GM12864 (cell line): ENCODE measurements at regions not wholly inside any gene's neighbourhood (a gene's known extent, or its start where the extent isn't known, plus 50 kb on each side); places are given as distances from the start of the nearest gene placed in this dataset.

ENCODE experiments used
- DNase-seq: peaks from one replicate; pipeline ENCODE4 v3.0.0-alpha.2; 2011; ENCODE audit warnings: low read depth
- H3K4me3 ChIP-seq: 2 replicates; pipeline ENCODE4 v1.5.1; 2011; ENCODE audit warnings: mild to moderate bottlenecking, low read depth, low read length, control low read depth
- TF ChIP-seq, protein P1 (sequence below): IDR thresholded peaks from 2 replicates; pipeline ENCODE4 v1.5.1; 2011; ENCODE audit warnings: low read depth, mild to moderate bottlenecking, moderate library complexity, low read length, control low read depth, inconsistent platforms; ENCODE audit errors: missing control alignments

DNA sequence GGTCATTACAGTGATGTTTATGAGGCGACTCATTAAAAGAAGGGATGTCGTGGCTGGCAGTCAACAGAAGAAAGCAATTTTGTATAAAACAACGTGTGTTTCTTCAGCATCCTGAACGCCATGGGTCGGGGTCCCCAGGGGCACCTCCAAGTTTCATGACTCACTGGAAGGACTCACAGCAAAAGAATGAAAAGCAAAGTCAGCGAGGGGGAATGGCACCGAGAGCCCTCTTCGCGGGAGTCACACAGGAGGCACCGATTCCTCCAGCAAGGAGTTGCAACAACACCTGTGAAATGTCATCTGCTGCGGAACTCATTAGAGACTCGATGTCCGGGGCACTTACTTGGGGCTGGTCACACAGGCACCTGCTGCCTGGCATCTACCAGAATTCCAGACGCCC, 130.7 kb upstream of the PEG3 start:
- DNase-seq, result no peak
- H3K4me3 ChIP-seq, result no peak overlapping the region
- TF ChIP-seq, protein P1, sequence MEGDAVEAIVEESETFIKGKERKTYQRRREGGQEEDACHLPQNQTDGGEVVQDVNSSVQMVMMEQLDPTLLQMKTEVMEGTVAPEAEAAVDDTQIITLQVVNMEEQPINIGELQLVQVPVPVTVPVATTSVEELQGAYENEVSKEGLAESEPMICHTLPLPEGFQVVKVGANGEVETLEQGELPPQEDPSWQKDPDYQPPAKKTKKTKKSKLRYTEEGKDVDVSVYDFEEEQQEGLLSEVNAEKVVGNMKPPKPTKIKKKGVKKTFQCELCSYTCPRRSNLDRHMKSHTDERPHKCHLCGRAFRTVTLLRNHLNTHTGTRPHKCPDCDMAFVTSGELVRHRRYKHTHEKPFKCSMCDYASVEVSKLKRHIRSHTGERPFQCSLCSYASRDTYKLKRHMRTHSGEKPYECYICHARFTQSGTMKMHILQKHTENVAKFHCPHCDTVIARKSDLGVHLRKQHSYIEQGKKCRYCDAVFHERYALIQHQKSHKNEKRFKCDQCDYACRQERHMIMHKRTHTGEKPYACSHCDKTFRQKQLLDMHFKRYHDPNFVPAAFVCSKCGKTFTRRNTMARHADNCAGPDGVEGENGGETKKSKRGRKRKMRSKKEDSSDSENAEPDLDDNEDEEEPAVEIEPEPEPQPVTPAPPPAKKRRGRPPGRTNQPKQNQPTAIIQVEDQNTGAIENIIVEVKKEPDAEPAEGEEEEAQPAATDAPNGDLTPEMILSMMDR, result no peak

DNA sequence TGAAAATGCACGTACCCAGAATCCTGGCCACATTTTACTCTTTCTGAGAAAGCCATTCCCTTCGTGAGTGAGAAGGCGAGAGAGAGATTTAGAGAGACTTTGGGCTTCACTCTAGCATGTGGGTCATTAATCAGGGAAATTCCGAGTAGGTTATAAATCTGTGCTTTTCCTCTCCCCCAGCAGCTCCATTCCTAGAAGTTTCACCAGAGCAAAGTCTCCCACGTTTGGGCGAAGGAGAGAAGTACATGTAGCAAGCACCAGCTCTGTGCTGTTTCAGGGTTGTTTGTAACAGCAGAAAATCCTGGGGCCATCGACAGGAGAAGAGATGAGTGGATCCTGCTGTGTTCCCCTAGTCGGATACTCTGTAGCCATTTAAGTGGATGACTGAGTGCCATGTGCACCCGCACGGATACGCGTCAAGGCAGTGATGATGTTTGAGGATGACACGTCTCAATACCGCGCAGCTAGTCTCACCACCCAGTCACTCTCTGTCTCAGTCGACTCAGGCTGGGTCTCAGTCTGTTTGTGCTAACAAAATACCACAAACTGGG, 131.8 kb upstream of the PEG3 start:
- TF ChIP-seq, protein P1, result no peak
- H3K4me3 ChIP-seq, result no peak overlapping the region
- DNase-seq, result no peak

DNA sequence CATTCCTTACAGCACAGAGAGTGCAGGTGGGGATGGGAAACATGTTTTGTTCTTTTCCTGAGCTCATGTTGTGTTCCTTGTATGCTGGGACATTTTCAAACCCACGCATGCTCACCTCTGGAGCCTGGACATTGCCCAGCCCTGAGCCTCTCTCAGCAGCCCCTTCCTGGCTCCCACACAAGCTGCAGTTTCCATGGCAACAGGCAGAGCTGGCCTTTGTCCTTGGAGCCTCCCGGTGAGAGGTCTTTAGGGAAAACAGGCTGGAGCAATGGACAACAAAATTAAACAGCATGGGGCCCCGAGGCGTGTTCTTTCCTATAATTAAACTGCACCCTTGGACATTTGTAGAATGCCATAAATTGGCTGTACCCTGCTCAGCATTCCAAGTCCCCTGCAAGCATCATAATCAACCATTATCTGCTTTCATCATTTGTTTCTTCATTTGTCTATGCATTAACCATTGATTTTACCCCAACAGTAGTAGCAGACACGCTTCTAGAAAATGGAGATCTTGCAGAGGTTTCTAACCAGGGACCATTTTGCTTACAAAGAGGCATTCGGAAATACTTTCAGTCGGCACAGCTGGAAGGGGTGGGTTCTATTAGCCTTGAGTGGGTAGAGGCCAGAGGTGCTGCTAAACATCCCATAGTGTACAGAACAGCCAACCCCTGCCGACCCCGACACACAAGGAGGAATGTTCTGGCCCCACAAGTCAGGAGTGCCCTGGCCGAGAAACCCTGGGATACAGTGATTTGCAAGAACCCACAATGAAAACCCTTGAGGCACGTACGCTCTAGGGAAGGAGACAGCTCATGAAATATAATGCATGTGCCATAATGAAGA, 133.4 kb upstream of the PEG3 start:
- DNase-seq, result no peak
- TF ChIP-seq, protein P1, result no peak
- H3K4me3 ChIP-seq, result no peak overlapping the region

DNA sequence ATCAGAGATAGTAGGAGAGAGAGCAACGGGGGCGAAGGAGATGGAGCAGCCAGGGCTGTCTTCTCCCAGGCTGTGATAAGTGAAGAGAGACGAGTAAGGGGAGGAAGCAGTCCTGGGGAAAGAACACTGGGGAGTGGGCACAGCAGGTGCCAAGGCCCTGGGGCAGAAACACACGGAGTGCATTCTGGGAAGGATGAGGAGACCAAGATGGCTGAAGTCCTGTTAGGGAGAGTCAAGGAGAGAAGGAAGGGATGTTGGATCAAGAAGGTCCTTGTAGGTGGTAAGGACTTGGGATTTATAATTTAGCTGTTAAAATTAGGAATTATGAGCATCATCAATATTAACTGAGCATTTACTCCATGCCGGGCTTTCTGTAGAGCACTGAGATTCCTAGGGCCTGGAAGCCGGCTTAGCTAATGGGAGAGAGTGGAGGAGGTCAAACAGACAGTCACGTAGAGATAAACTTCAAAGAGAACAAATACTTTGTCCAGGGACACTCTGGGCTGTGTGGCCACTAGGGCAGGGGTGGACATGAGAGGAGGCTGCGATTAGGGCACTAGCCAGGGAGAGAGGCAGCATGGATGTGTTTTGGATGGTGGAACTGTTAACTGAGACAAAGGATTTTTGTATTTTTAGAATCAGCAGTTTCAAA, 134.2 kb upstream of the PEG3 start:
- TF ChIP-seq, protein P1, result no peak
- H3K4me3 ChIP-seq, result no peak overlapping the region

DNA sequence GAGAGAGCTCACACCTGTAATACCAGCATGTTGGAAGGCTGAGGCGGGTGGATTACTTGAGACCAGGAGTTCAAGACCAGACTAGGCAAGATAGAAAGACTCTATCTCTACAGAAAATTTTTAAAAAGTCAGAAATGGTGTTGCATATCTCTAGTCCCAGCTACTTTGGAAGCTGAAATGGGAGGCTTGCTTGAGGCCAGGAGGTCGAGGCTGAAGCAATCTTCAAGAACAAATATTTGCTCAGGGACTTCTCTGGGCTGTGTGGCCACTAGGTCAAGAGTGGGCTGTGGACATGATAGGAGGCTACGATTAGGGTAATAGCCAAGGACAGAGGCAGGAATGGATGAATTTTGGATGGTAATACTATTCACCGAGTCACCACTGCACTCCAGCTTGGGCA, 135.8 kb upstream of the PEG3 start:
- TF ChIP-seq, protein P1, result no peak
- no peak overlapping the region for H3K4me3 ChIP-seq
- no peak for DNase-seq

More for the DNA sequence above, 134.2 kb upstream of the PEG3 start:
- no peak for DNase-seq

- TF ChIP-seq, protein P1, result no peak
Measured at GRCh38 chr19:56976995-56977906, 136.7 kb upstream of the PEG3 start.

More at GRCh38 chr19:56976995-56977906, 136.7 kb upstream of the PEG3 start:
- DNase-seq, result no peak
- H3K4me3 ChIP-seq, result no peak overlapping the region
